GM19463 (cell line): ENCODE measurements at regions not wholly inside any gene's neighbourhood (a gene's known extent, or its start where the extent isn't known, plus 50 kb on each side); places are given as distances from the start of the nearest gene placed in this dataset.
"Not testable (repeated sequence)": the region's sequence is repeated elsewhere in the genome, so short reads cannot be mapped to it uniquely, and the experiment has no call there.

Source experiments
- ATAC-seq: cut with Tn5 transposase; IDR thresholded peaks from one replicate; pipeline ENCODE4 v1.9.1; 2021; ENCODE audit warnings: mild to moderate bottlenecking, moderate library complexity; ENCODE audit not compliant: unreplicated experiment

DNA sequence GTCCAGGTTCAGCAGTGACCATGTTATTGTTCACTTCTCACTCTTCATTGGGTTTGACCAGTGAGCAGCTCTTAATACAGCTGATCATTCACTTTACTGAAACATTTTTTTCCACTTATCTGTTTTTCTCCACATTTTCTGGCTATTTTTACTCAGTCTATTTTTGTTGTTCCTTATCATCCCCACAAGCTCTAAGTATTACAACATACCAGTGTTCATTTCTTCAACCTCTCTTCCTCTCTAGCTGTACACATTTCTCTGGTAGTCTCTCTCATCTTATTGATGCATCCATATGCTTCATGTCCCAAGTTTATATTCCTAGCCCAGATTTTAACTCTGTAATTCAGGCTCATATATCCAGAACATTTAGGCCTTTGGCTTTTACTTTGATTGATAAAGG is 119.4 kb upstream of the FOLH1 start:
- not testable (repeated sequence) for ATAC-seq

DNA sequence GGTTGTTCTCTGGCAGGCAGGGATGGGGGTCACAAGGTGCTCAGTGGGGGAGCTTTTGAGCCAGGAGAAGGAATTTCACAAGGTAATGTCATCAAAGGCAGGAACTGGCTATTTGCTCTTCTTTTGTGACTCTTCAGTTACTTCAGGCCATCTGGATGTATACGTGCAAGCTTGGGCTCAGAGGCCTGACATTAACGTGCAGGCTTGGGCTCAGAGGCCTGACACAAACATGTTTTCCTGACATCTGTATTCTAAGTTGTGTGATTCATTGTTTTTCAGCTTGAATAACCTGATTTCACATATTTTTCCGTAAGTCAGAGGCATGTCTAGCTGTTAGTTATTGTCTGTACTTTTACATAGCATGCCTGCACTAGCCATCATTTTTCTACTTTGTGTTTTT is 118.2 kb upstream of the FOLH1 start:
- not testable (repeated sequence) for ATAC-seq

DNA sequence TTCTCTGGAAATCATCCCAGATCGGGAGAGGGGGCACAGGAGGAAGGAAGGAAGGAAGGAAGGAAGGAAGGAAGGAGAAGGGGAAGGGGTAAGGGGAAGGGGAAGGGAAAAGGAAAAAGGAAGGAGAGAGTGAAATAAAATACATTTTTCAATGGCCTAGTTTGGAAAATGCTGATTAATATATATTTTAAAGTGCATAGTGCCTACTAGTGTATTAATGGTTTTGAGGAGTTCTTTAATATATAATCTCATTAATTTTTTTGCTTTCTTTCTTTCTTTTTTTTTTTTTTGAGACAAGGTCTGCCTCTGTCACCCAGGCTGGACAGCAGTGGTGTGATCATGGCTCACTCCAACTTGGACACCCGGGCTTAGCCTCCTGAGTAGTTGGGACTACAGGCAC is 107.8 kb upstream of the FOLH1 start:
- ATAC-seq, result no peak

DNA sequence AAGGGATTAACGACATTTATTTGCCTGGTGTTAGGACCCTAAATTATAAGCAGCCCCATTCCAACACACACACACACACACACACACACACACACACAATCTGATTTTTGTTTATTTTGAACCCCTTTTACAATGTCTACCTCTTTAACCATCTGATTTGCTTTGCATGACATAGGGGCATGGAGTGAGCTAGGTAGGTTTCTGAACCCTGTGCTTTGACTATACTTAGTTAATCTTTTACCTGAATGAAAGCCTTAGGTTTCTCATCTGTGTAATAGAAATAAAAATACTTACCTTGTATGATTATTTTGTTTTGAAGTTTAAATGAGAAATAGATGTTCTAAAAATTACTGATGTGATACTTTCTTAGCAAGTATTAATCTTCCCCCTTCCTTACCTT is 94.7 kb upstream of the FOLH1 start:
- ATAC-seq, result no peak

DNA sequence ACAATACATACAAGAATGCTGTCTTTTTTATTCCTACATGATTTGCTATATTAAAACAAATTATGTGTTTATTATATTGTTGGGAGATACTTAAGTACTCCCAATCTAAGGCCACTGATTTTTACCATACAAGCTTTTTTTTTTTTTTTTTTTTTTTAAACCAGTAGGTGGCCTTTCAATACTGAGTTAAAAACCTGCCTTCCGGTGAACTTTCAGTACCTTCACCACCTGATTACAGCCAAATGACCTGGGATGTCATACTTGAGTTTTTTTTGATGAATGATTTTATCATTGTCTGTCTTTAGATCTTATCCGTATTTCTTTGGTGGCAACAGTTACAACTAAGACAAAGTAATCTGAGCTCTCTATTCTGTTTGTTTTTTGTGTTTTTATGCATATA is 94.0 kb upstream of the FOLH1 start:
- no peak for ATAC-seq

DNA sequence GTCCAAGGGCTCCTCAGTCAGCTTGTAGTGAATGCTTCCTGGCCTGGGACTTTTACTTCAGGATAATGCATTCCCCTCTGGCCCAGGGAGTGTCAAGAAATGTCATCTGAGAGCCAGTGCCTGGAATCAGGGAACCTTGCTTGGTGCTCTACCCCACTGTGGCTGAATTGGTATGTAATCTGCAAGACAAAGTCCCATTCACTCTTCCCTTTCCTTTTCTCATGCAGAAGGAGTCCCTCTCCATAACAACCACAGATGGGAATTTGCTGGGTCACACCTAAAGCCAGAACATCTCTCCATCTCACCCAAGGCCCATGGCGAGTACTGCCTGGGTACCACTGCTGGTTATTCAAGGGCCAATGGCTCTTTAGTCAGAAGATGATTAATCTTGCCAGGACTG is 89.6 kb upstream of the FOLH1 start:
- ATAC-seq, result not testable (repeated sequence)

DNA sequence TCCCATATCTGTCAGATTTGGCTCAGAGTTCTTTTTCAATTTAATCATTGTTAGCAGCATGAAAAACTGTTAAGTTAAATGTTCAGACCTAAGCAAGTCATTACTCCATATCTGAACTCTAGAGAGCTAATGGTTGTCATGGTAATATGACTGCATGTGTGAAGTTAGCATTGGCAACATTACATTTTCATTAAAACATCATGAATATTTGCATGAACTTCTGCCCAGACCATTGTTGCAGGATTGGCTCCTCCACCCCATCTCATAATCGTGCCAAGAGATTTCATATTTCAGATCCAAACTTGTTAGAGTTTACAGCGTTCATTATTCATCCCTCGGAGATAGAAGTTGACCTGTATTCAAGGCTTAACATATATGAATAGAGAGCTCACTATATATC is 75.5 kb upstream of the FOLH1 start:
- not testable (repeated sequence) for ATAC-seq

DNA sequence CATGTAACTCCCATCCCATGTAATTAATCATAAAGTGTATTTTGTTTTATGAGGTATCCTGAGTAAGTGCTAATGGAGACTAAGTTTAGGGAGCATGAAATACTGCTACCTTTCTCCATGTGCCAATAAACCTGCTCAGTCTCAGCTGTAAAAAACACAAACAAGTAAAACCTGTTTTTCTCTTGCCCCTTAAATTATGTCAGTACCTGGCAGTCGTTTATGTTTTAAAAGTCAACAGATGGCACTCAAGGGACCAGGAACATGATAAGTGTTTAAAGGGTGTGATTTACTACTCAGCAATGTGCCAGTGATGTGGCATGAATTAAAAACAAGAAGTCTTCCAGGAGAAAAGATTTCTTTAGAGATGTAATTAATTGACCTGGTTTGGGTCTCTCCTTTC is 74.9 kb upstream of the FOLH1 start:
- ATAC-seq, result not testable (repeated sequence)

DNA sequence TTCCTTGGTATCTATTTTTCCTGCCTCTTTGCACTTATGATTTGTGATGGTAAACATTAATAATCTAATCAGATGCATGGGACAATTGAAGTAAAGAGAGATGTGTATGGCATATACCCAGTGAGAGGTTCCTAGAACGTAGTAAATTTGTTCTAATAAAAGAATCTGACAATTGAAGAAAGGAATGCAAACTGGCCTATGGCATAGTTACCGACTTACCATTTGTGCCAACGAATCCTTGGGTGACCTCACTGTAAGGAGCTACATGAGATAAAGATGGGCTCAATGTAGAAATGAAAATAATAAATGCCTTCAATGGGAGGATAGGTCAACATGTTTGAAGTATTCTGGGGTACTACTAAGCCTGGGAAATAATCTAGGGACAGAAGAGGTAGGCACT is 73.7 kb upstream of the FOLH1 start:
- ATAC-seq, result not testable (repeated sequence)

DNA sequence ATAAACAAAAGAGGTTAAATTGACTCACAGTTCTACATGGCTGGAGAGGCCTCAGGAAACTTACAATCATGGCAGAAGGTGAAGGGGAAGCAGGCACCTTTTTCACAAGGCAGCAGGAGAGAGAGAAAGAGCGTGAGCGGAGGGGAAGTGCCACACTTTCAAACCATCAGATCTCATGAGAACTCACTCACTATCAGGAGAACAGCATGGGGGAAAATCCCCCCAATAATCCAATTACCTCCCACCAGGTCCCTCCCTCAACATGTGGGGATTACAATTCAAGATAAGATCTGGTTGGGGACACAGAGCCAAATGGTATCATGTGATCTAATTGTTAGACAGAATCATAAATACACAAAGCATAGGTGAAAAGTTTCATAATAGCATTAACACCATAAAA is 69.5 kb upstream of the FOLH1 start:
- not testable (repeated sequence) for ATAC-seq
